Endothelial cell of umbilical vein (primary cell): ENCODE measurements at regions not wholly inside any gene's neighbourhood (a gene's known extent, or its start where the extent isn't known, plus 50 kb on each side); places are given as distances from the start of the nearest gene placed in this dataset.

Source experiments
- BruUV-seq: library from RNA; stranded (reverse); fragments of 400-500 nt; replicated peaks from 2 replicates; lab custom pipeline; 2021; lab: Mats Ljungman, UMichigan
- CTCF ChIA-PET: fragments of 300-600, 350-600 bp; sonication (Branson Sonifier 250); formaldehyde crosslinking; loops from one replicate; lab custom pipeline; 2021; ENCODE audit warnings: antibody characterized with exemption, inconsistent platforms; lab: Charles Lee
- POLR2A ChIA-PET: fragments of 300-600, 350-600 bp; sonication (Branson Sonifier 250); formaldehyde crosslinking; loops from one replicate; lab custom pipeline; 2021; ENCODE audit warnings: antibody characterized with exemption, inconsistent platforms; lab: Charles Lee
- DNase-seq: peaks from one replicate; pipeline ENCODE4 v3.0.0-alpha.2; 2011; ENCODE audit warnings: low read depth, low spot score
- FAIRE-seq: peaks from 2 replicates; lab custom pipeline; 2011; peaks lifted over from hg19 to GRCh38; lab: Jason Lieb, UNC
- H2AFZ ChIP-seq: 2 replicates; pipeline ENCODE4 v1.6.0; 2012; ENCODE audit warnings: low read depth, low read length, control low read depth, inconsistent platforms
- H3K27ac ChIP-seq: 2 replicates; pipeline ENCODE4 v1.5.1; 2011; ENCODE audit warnings: low read depth, mild to moderate bottlenecking, control low read depth, low read length, moderate library complexity; ENCODE audit not compliant: insufficient read depth
- H3K27me3 ChIP-seq, 2 experiments: 2 replicates each; pipeline versions ENCODE4 v1.6.0 to v1.6.1; 2011; ENCODE audit warnings: low read length in 2 of 2, mixed read lengths in 1 of 2; ENCODE audit not compliant: control insufficient read depth in 2 of 2, insufficient read depth in 2 of 2
- H3K36me3 ChIP-seq, 2 experiments: 2 replicates in 1 of 2; 3 replicates in 1 of 2; pipeline ENCODE4 v1.5.1; 2011; ENCODE audit warnings: low read length in 2 of 2, mild to moderate bottlenecking in 1 of 2, moderate library complexity in 1 of 2; ENCODE audit not compliant: control insufficient read depth in 2 of 2, insufficient read depth in 2 of 2; ENCODE audit errors: extremely low read depth in 1 of 2
- H3K4me1 ChIP-seq: 3 replicates; pipeline ENCODE4 v1.5.1; 2011; ENCODE audit warnings: mild to moderate bottlenecking, low read length; ENCODE audit not compliant: control insufficient read depth, insufficient read depth; ENCODE audit errors: extremely low read depth
- H3K4me2 ChIP-seq: 2 replicates; pipeline ENCODE4 v1.6.1; 2011; ENCODE audit warnings: low read length, control low read depth, mixed read lengths; ENCODE audit not compliant: insufficient read depth
- H3K4me3 ChIP-seq, 3 experiments: fragments of 200-600 bp in 1 of 3; sonication (generic), shearing (Covaris generic) in 1 of 3; replicated peaks in 1 of 3; 2 replicates each; pipeline ENCODE4 v1.5.1; 2011 to 2016; ENCODE audit warnings: control low read depth in 3 of 3, low read length in 3 of 3, mild to moderate bottlenecking in 2 of 3, inconsistent platforms in 1 of 3, low read depth in 1 of 3, moderate library complexity in 1 of 3; ENCODE audit not compliant: insufficient read depth in 1 of 3
- H3K79me2 ChIP-seq: 2 replicates; pipeline ENCODE4 v1.6.0; 2012; ENCODE audit warnings: low read length, inconsistent platforms; ENCODE audit not compliant: control insufficient read depth, insufficient read depth
- H3K9ac ChIP-seq: replicated peaks from 2 replicates; pipeline ENCODE3; 2011; ENCODE audit warnings: low read length, control low read depth; ENCODE audit not compliant: insufficient read depth; ENCODE audit errors: extremely low read depth
- H3K9me1 ChIP-seq: replicated peaks from 3 replicates; pipeline ENCODE4 v1.6.0; 2011; ENCODE audit warnings: mild to moderate bottlenecking, low read length; ENCODE audit not compliant: control insufficient read depth, insufficient read depth; ENCODE audit errors: extremely low read depth
- H3K9me3 ChIP-seq: replicated peaks from 2 replicates; pipeline ENCODE4 v1.5.1; 2012; ENCODE audit warnings: low read length, inconsistent platforms; ENCODE audit not compliant: control insufficient read depth, insufficient read depth
- H4K20me1 ChIP-seq: replicated peaks from 2 replicates; pipeline ENCODE3; 2011; ENCODE audit warnings: mild to moderate bottlenecking, low read length; ENCODE audit not compliant: control insufficient read depth, insufficient read depth; ENCODE audit errors: extremely low read depth
- CTCF ChIP-seq, 2 donors: IDR thresholded peaks; 1 replicate in 1 of 2; 2 replicates in 1 of 2; pipeline ENCODE4 v1.5.1; 2011; ENCODE audit warnings: low read length in 2 of 2, mild to moderate bottlenecking in 2 of 2, moderate library complexity in 2 of 2, control low read depth in 1 of 2, inconsistent platforms in 1 of 2, low read depth in 1 of 2; ENCODE audit not compliant: insufficient read depth in 1 of 2; ENCODE audit errors: extremely low read depth in 1 of 2
- EZH2 ChIP-seq: IDR thresholded peaks from 2 replicates; pipeline ENCODE4 v1.6.1; 2012; ENCODE audit warnings: borderline replicate concordance, low read depth, mild to moderate bottlenecking, moderate library complexity, low read length, inconsistent platforms; ENCODE audit not compliant: severe bottlenecking
- GATA2 ChIP-seq: IDR thresholded peaks from 2 replicates; pipeline ENCODE4 v1.7.0; 2011; ENCODE audit warnings: low read depth, mild to moderate bottlenecking, moderate library complexity, mixed read lengths, low read length; ENCODE audit not compliant: insufficient read length, insufficient read depth
- MYC ChIP-seq: IDR thresholded peaks from one replicate; pipeline ENCODE4 v1.6.1; 2011; ENCODE audit warnings: mild to moderate bottlenecking, low read depth, low read length
- POLR2AphosphoS5 ChIP-seq: IDR thresholded peaks from 2 replicates; pipeline ENCODE4 v1.6.1; 2012; ENCODE audit warnings: low read depth, mild to moderate bottlenecking, control low read depth, low read length, moderate library complexity; ENCODE audit not compliant: insufficient read depth
- dilution Hi-C: fragments of 300-500 bp; cut with MboI; formaldehyde crosslinking; loops from one replicate; pipeline ENCODE4 v1.15.0; 2019; ENCODE audit warnings: low sequenced_read_pairs; ENCODE audit not compliant: extremely low pct_ligation_motif_present
- intact Hi-C: fragments of 100-400 bp; cut with micrococcal nuclease; formaldehyde crosslinking; loops from one replicate; pipeline ENCODE4 v1.10.0; 2022

DNA sequence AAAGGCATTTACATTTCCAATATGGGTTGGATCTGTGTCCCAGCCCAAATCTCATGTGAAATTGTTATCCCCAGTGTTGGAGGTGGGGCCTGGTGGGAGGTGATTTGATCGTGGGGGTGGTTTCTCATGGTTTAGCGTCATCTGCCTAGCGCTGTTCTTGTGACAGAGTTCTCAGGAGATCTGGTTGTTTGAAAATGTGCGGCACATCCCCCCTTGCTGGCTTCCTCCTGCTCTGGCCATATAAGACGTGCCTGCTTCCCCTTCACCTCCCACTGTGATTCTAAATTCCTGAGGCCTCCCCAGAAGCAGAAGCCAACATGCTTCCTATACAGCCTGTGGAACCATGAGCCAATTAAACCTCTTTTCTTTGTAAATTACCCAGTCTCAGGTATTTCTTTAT, 126.2 kb upstream of the FNDC3A start:
- dilution Hi-C loops (no loop called here), intact Hi-C loops (no loop called here)
- POLR2A ChIA-PET: no interaction called here

DNA sequence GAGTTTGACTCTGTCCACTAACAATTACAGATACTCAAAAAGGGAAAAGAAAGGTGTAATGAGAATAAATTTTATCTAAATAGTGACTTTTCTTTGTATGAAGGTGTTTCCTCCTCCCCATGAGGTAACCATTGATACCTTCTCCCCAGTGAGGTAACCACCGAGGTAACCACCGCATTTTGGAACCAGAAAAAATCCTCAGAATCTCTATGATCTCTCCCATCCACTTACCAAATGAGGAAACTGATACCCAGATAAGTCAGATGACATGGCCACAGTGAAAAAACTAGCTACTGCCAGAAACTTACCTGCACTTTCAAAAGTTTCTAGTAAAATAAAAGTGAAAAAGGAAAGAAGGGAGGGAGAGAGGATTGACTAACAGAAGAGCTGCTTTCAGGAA, 124.0 kb upstream of the FNDC3A start:
- Histone ChIP-seq H4K20me1 (no peaks in the 10 kb centered on the region), H3K9me1 (no peaks in the 10 kb centered on the region), H3K4me3 (no peak overlapping the region), H3K4me2 (no peak overlapping the region), H3K9ac (no peak overlapping the region), H3K79me2 (no peaks in the 10 kb centered on the region), H3K9me3 (no peaks in the 10 kb centered on the region), H3K36me3 (no peaks in the 10 kb centered on the region), H3K27me3 (no peaks in the 10 kb centered on the region), H3K4me1 (peaks cover 9% of the 10 kb centered on the region), H2AFZ (no peak overlapping the region), H3K27ac (no peak overlapping the region)
- dilution Hi-C loops (no loop called here), intact Hi-C loops (loop anchor here (5.0 kb wide), 1 partner anchor 41 kb away; no protein-coding TSS in a partner anchor)
- DNase-seq: no peak
- FAIRE-seq: no peak
- TF ChIP-seq MYC: no peak
- TF ChIP-seq GATA2: no peak
- no peak for TF ChIP-seq POLR2AphosphoS5
- ChIA-PET POLR2A (no interaction called here), CTCF (no interaction called here)
- BruUV-seq: no TSS peak

More for the DNA sequence above, 126.2 kb upstream of the FNDC3A start:
- Histone ChIP-seq H3K9ac (no peak overlapping the region), H2AFZ (no peak overlapping the region), H3K4me2 (no peak overlapping the region), H3K27me3 (no peaks in the 10 kb centered on the region), H3K4me1 (peaks cover 9% of the 10 kb centered on the region), H3K4me3 (no peak overlapping the region), H3K36me3 (no peaks in the 10 kb centered on the region), H3K9me3 (no peaks in the 10 kb centered on the region), H3K9me1 (no peaks in the 10 kb centered on the region), H4K20me1 (no peaks in the 10 kb centered on the region), H3K79me2 (no peaks in the 10 kb centered on the region), H3K27ac (no peak overlapping the region)
- CTCF ChIA-PET: no interaction called here
- no TSS peak for BruUV-seq
- TF ChIP-seq MYC (no peak), CTCF (IDR thresholded peaks at IDR 0.05; ENCODE audit: extremely low read depth in 1 of 2, insufficient read depth in 1 of 2, low read depth in 1 of 2, low read length in 2 of 2) (no peak), EZH2 (no peak)
- no peak for DNase-seq
- FAIRE-seq: no peak
